C4-2B (cell line): ENCODE measurements at regions not wholly inside any gene's neighbourhood (a gene's known extent, or its start where the extent isn't known, plus 50 kb on each side); places are given as distances from the start of the nearest gene placed in this dataset.

ENCODE experiments used
- ZFX ChIP-seq: fragments of 450-650 bp; IDR thresholded peaks from 2 replicates; pipeline ENCODE4 v1.6.1; 2017
- TF ChIP-seq, protein P1 (sequence below): fragments of 450-650 bp; conservative IDR thresholded peaks from 2 replicates; pipeline ENCODE4 v1.5.1; 2017; ENCODE audit warnings: mild to moderate bottlenecking

DNA sequence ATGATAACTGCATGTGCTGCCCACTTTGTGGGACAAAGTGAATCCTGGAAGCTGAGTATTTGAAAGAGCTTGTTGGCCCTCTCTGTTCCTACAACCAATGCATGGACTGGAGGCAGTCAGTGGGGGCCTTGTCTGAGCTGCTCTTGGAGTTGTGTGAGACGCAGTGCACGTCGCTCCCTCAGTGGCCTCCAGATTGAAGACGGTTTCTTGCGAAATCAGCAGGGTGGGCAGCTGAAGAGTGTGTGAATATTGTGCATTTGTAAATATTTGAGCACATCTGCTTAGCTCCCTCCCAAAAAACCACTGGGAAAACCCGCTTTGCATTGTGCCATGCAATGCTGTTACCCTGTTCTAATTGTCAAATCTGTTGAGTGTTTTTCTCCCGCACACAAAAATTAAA, 782.8 kb downstream of the PLCL1 start:
- no peak for TF ChIP-seq ZFX
- TF ChIP-seq, protein P1, sequence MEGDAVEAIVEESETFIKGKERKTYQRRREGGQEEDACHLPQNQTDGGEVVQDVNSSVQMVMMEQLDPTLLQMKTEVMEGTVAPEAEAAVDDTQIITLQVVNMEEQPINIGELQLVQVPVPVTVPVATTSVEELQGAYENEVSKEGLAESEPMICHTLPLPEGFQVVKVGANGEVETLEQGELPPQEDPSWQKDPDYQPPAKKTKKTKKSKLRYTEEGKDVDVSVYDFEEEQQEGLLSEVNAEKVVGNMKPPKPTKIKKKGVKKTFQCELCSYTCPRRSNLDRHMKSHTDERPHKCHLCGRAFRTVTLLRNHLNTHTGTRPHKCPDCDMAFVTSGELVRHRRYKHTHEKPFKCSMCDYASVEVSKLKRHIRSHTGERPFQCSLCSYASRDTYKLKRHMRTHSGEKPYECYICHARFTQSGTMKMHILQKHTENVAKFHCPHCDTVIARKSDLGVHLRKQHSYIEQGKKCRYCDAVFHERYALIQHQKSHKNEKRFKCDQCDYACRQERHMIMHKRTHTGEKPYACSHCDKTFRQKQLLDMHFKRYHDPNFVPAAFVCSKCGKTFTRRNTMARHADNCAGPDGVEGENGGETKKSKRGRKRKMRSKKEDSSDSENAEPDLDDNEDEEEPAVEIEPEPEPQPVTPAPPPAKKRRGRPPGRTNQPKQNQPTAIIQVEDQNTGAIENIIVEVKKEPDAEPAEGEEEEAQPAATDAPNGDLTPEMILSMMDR, result no peak
